ENCODE measurements at regions not wholly inside any gene's neighbourhood (a gene's known extent, or its start where the extent isn't known, plus 50 kb on each side); places are given as distances from the start of the nearest gene placed in this dataset.

- H3K4me3 ChIP-seq (ENCODE audit: low read depth, low read length): no peak overlapping the region
- DNase-seq (ENCODE audit: low read depth, low spot score): no peak
- in situ Hi-C loops (cut with HindIII; ENCODE audit: low sequenced_read_pairs): no loop called here
- TF ChIP-seq CTCF (IDR thresholded peaks at IDR 0.05; ENCODE audit: low read depth, low read length): no peak
Observed at GRCh38 chr4:180937083-180937482, 1306.1 kb upstream of the TENM3 start.

DNA sequence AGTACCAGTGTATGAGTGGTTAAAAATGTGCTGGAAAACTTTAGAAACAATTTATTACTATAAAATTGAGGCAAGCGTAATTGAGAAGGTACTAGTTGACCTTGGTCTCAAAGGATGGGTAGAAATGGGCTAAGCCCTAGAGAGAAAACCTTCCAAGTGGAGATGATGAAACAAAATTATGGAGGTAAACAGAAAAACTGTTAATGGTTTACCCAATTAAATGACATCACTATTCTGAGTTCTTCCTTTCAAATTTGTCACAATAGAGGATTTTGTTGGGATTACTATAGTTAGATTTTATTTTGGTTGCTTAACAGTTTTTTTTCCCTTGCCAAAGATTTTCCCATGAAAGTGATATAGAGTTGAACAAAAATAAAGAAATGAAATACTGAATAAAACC, 1302.5 kb upstream of the TENM3 start:
- TF ChIP-seq CTCF (IDR thresholded peaks at IDR 0.05; ENCODE audit: low read depth, low read length): no peak
- DNase-seq (ENCODE audit: low read depth, low spot score): no peak
- no peak overlapping the region for H3K4me3 ChIP-seq (ENCODE audit: low read depth, low read length)
- in situ Hi-C loops (cut with HindIII; ENCODE audit: low sequenced_read_pairs): no loop called here

- no peak for TF ChIP-seq CTCF (IDR thresholded peaks at IDR 0.05; ENCODE audit: low read depth, low read length)
- no peak for DNase-seq (ENCODE audit: low read depth, low spot score)
- in situ Hi-C loops (cut with HindIII; ENCODE audit: low sequenced_read_pairs): no loop called here
- H3K4me3 ChIP-seq (ENCODE audit: low read depth, low read length): no peak overlapping the region
Observed at GRCh38 chr4:180942367-180942916, 1300.8 kb upstream of the TENM3 start.

- in situ Hi-C loops (cut with HindIII; ENCODE audit: low sequenced_read_pairs): no loop called here
Observed at GRCh38 chr4:180946188-180946587, 1297.0 kb upstream of the TENM3 start.

GRCh38 chr4:180947425-180947824, 1295.8 kb upstream of the TENM3 start:
- DNase-seq (ENCODE audit: low read depth, low spot score): peak; percentile 24
- in situ Hi-C loops (cut with HindIII; ENCODE audit: low sequenced_read_pairs): no loop called here
- peak; percentile 21 for TF ChIP-seq CTCF (IDR thresholded peaks at IDR 0.05; ENCODE audit: low read depth, low read length)

More at GRCh38 chr4:180946188-180946587, 1297.0 kb upstream of the TENM3 start:
- DNase-seq (ENCODE audit: low read depth, low spot score): no peak
- H3K4me3 ChIP-seq (ENCODE audit: low read depth, low read length): no peak overlapping the region
- TF ChIP-seq CTCF (IDR thresholded peaks at IDR 0.05; ENCODE audit: low read depth, low read length): no peak

GRCh38 chr4:180949424-180950213, 1293.6 kb upstream of the TENM3 start:
- H3K4me3 ChIP-seq (ENCODE audit: low read depth, low read length): no peak overlapping the region
- in situ Hi-C loops (cut with HindIII; ENCODE audit: low sequenced_read_pairs): no loop called here
- DNase-seq (ENCODE audit: low read depth, low spot score): no peak
- no peak for TF ChIP-seq CTCF (IDR thresholded peaks at IDR 0.05; ENCODE audit: low read depth, low read length)

More at GRCh38 chr4:180947425-180947824, 1295.8 kb upstream of the TENM3 start:
- no peak overlapping the region for H3K4me3 ChIP-seq (ENCODE audit: low read depth, low read length)

Measured in astrocyte of the spinal cord (primary cell).